ENCODE measurements at regions not wholly inside any gene's neighbourhood (a gene's known extent, or its start where the extent isn't known, plus 50 kb on each side); places are given as distances from the start of the nearest gene placed in this dataset.
A peak's percentile ranks its signal among the peaks of the same experiment; 100 is the strongest.

GRCh38 chr10:4717670-4718069 lies 108.3 kb upstream of the AKR1E2 start:
- H3K27ac ChIP-seq (ENCODE audit: low read depth, low read length), result no peak overlapping the region
- H3K9ac ChIP-seq (ENCODE audit: low read length in 5 of 5), result no peak overlapping the region
- no peaks in the 10 kb centered on the region for H3K36me3 ChIP-seq (ENCODE audit: control insufficient read depth in 5 of 5, insufficient read depth in 5 of 5, low read length in 5 of 5)
- H3K4me3 ChIP-seq (ENCODE audit: low read depth in 1 of 5, low read length in 5 of 5), result no peak overlapping the region
- H3K9me3 ChIP-seq (ENCODE audit: control insufficient read depth in 5 of 5, low read length in 5 of 5), result no peaks in the 10 kb centered on the region
- peaks cover 0 to 8% (median 0%) of the 10 kb centered on the region in 5 donors for H3K4me1 ChIP-seq (ENCODE audit: control insufficient read depth in 5 of 5, insufficient read depth in 5 of 5, low read length in 5 of 5)
- H3K27me3 ChIP-seq (ENCODE audit: control insufficient read depth in 5 of 5, insufficient read depth in 4 of 5, low read length in 5 of 5), result no peaks in the 10 kb centered on the region

- Histone ChIP-seq H3K27ac (ENCODE audit: low read depth, low read length) (no peak overlapping the region), H3K9me3 (ENCODE audit: control insufficient read depth in 5 of 5, low read length in 5 of 5) (no peaks in the 10 kb centered on the region), H3K4me3 (ENCODE audit: low read depth in 1 of 5, low read length in 5 of 5) (no peak overlapping the region), H3K27me3 (ENCODE audit: control insufficient read depth in 5 of 5, insufficient read depth in 4 of 5, low read length in 5 of 5) (no peaks in the 10 kb centered on the region), H3K9ac (ENCODE audit: low read length in 5 of 5) (no peak overlapping the region), H3K4me1 (ENCODE audit: control insufficient read depth in 5 of 5, insufficient read depth in 5 of 5, low read length in 5 of 5) (peaks cover 0 to 20% (median 0%) of the 10 kb centered on the region in 5 donors), H3K36me3 (ENCODE audit: control insufficient read depth in 5 of 5, insufficient read depth in 5 of 5, low read length in 5 of 5) (no peaks in the 10 kb centered on the region)
Measured at GRCh38 chr10:4710858-4711257, 115.1 kb upstream of the AKR1E2 start.

GRCh38 chr10:4708123-4708759 lies 117.8 kb upstream of the AKR1E2 start:
- no peaks in the 10 kb centered on the region for H3K36me3 ChIP-seq (ENCODE audit: control insufficient read depth in 5 of 5, insufficient read depth in 5 of 5, low read length in 5 of 5)
- peaks cover 0 to 26% (median 0%) of the 10 kb centered on the region in 5 donors for H3K4me1 ChIP-seq (ENCODE audit: control insufficient read depth in 5 of 5, insufficient read depth in 5 of 5, low read length in 5 of 5)
- H3K27me3 ChIP-seq (ENCODE audit: control insufficient read depth in 5 of 5, insufficient read depth in 4 of 5, low read length in 5 of 5), result no peaks in the 10 kb centered on the region
- H3K9ac ChIP-seq (ENCODE audit: low read length in 5 of 5), result no peak overlapping the region
- no peaks in the 10 kb centered on the region for H3K9me3 ChIP-seq (ENCODE audit: control insufficient read depth in 5 of 5, low read length in 5 of 5)
- no peak overlapping the region for H3K27ac ChIP-seq (ENCODE audit: low read depth, low read length)
- no peak overlapping the region for H3K4me3 ChIP-seq (ENCODE audit: low read depth in 1 of 5, low read length in 5 of 5)

GRCh38 chr10:4707221-4707620 lies 118.8 kb upstream of the AKR1E2 start:
- no peak overlapping the region for H3K9ac ChIP-seq (ENCODE audit: low read length in 5 of 5)
- no peaks in the 10 kb centered on the region for H3K9me3 ChIP-seq (ENCODE audit: control insufficient read depth in 5 of 5, low read length in 5 of 5)
- no peaks in the 10 kb centered on the region for H3K36me3 ChIP-seq (ENCODE audit: control insufficient read depth in 5 of 5, insufficient read depth in 5 of 5, low read length in 5 of 5)
- H3K4me1 ChIP-seq (ENCODE audit: control insufficient read depth in 5 of 5, insufficient read depth in 5 of 5, low read length in 5 of 5), result peaks cover 0 to 27% (median 0%) of the 10 kb centered on the region in 5 donors
- H3K27me3 ChIP-seq (ENCODE audit: control insufficient read depth in 5 of 5, insufficient read depth in 4 of 5, low read length in 5 of 5), result no peaks in the 10 kb centered on the region
- no peak overlapping the region for H3K4me3 ChIP-seq (ENCODE audit: low read depth in 1 of 5, low read length in 5 of 5)
- peak overlapping the region; percentile 45 for H3K27ac ChIP-seq (ENCODE audit: low read depth, low read length)

- Histone ChIP-seq H3K4me1 (ENCODE audit: control insufficient read depth in 5 of 5, insufficient read depth in 5 of 5, low read length in 5 of 5) (peaks cover 0 to 24% (median 0%) of the 10 kb centered on the region in 5 donors), H3K27me3 (ENCODE audit: control insufficient read depth in 5 of 5, insufficient read depth in 4 of 5, low read length in 5 of 5) (no peaks in the 10 kb centered on the region), H3K9me3 (ENCODE audit: control insufficient read depth in 5 of 5, low read length in 5 of 5) (no peaks in the 10 kb centered on the region), H3K36me3 (ENCODE audit: control insufficient read depth in 5 of 5, insufficient read depth in 5 of 5, low read length in 5 of 5) (no peaks in the 10 kb centered on the region), H3K27ac (ENCODE audit: low read depth, low read length) (peak overlapping the region; percentile 76), H3K9ac (ENCODE audit: low read length in 5 of 5) (no peak overlapping the region), H3K4me3 (ENCODE audit: low read depth in 1 of 5, low read length in 5 of 5) (no peak overlapping the region)
Measured at GRCh38 chr10:4704034-4704545, 121.9 kb upstream of the AKR1E2 start.

GRCh38 chr10:4701016-4701415 lies 125.0 kb upstream of the AKR1E2 start:
- H3K4me3 ChIP-seq (ENCODE audit: low read depth in 1 of 5, low read length in 5 of 5), result no peak overlapping the region
- peaks cover 0 to 21% (median 0%) of the 10 kb centered on the region in 5 donors for H3K4me1 ChIP-seq (ENCODE audit: control insufficient read depth in 5 of 5, insufficient read depth in 5 of 5, low read length in 5 of 5)
- no peaks in the 10 kb centered on the region for H3K27me3 ChIP-seq (ENCODE audit: control insufficient read depth in 5 of 5, insufficient read depth in 4 of 5, low read length in 5 of 5)
- no peak overlapping the region for H3K9ac ChIP-seq (ENCODE audit: low read length in 5 of 5)
- H3K36me3 ChIP-seq (ENCODE audit: control insufficient read depth in 5 of 5, insufficient read depth in 5 of 5, low read length in 5 of 5), result no peaks in the 10 kb centered on the region
- H3K27ac ChIP-seq (ENCODE audit: low read depth, low read length), result no peak overlapping the region
- H3K9me3 ChIP-seq (ENCODE audit: control insufficient read depth in 5 of 5, low read length in 5 of 5), result no peaks in the 10 kb centered on the region

GRCh38 chr10:4699950-4700730 lies 125.9 kb upstream of the AKR1E2 start:
- Histone ChIP-seq H3K9ac (ENCODE audit: low read length in 5 of 5) (no peak overlapping the region), H3K4me3 (ENCODE audit: low read depth in 1 of 5, low read length in 5 of 5) (no peak overlapping the region), H3K27ac (ENCODE audit: low read depth, low read length) (no peak overlapping the region), H3K36me3 (ENCODE audit: control insufficient read depth in 5 of 5, insufficient read depth in 5 of 5, low read length in 5 of 5) (no peaks in the 10 kb centered on the region), H3K9me3 (ENCODE audit: control insufficient read depth in 5 of 5, low read length in 5 of 5) (no peaks in the 10 kb centered on the region), H3K27me3 (ENCODE audit: control insufficient read depth in 5 of 5, insufficient read depth in 4 of 5, low read length in 5 of 5) (no peaks in the 10 kb centered on the region), H3K4me1 (ENCODE audit: control insufficient read depth in 5 of 5, insufficient read depth in 5 of 5, low read length in 5 of 5) (peaks cover 0 to 21% (median 0%) of the 10 kb centered on the region in 5 donors)

- H3K9ac ChIP-seq (ENCODE audit: low read length in 5 of 5), result no peak overlapping the region
- no peaks in the 10 kb centered on the region for H3K9me3 ChIP-seq (ENCODE audit: control insufficient read depth in 5 of 5, low read length in 5 of 5)
- H3K4me1 ChIP-seq (ENCODE audit: control insufficient read depth in 5 of 5, insufficient read depth in 5 of 5, low read length in 5 of 5), result peaks cover 0 to 16% (median 0%) of the 10 kb centered on the region in 5 donors
- H3K27me3 ChIP-seq (ENCODE audit: control insufficient read depth in 5 of 5, insufficient read depth in 4 of 5, low read length in 5 of 5), result no peaks in the 10 kb centered on the region
- no peak overlapping the region for H3K4me3 ChIP-seq (ENCODE audit: low read depth in 1 of 5, low read length in 5 of 5)
- no peaks in the 10 kb centered on the region for H3K36me3 ChIP-seq (ENCODE audit: control insufficient read depth in 5 of 5, insufficient read depth in 5 of 5, low read length in 5 of 5)
- no peak overlapping the region for H3K27ac ChIP-seq (ENCODE audit: low read depth, low read length)
Measured at GRCh38 chr10:4698075-4698474, 127.9 kb upstream of the AKR1E2 start.

- H3K9me3 ChIP-seq (ENCODE audit: control insufficient read depth in 5 of 5, low read length in 5 of 5), result no peaks in the 10 kb centered on the region
- H3K4me3 ChIP-seq (ENCODE audit: low read depth in 1 of 5, low read length in 5 of 5), result no peak overlapping the region
- no peak overlapping the region for H3K27ac ChIP-seq (ENCODE audit: low read depth, low read length)
- no peaks in the 10 kb centered on the region for H3K27me3 ChIP-seq (ENCODE audit: control insufficient read depth in 5 of 5, insufficient read depth in 4 of 5, low read length in 5 of 5)
- peaks cover 0 to 8% (median 0%) of the 10 kb centered on the region in 5 donors for H3K4me1 ChIP-seq (ENCODE audit: control insufficient read depth in 5 of 5, insufficient read depth in 5 of 5, low read length in 5 of 5)
- H3K9ac ChIP-seq (ENCODE audit: low read length in 5 of 5), result no peak overlapping the region
- no peaks in the 10 kb centered on the region for H3K36me3 ChIP-seq (ENCODE audit: control insufficient read depth in 5 of 5, insufficient read depth in 5 of 5, low read length in 5 of 5)
Measured at GRCh38 chr10:4696186-4696585, 129.8 kb upstream of the AKR1E2 start.

- Histone ChIP-seq H3K36me3 (ENCODE audit: control insufficient read depth in 5 of 5, insufficient read depth in 5 of 5, low read length in 5 of 5) (no peaks in the 10 kb centered on the region), H3K9ac (ENCODE audit: low read length in 5 of 5) (no peak overlapping the region), H3K27me3 (ENCODE audit: control insufficient read depth in 5 of 5, insufficient read depth in 4 of 5, low read length in 5 of 5) (no peaks in the 10 kb centered on the region), H3K27ac (ENCODE audit: low read depth, low read length) (no peak overlapping the region), H3K4me1 (ENCODE audit: control insufficient read depth in 5 of 5, insufficient read depth in 5 of 5, low read length in 5 of 5) (peaks cover 0 to 5% (median 0%) of the 10 kb centered on the region in 5 donors), H3K4me3 (ENCODE audit: low read depth in 1 of 5, low read length in 5 of 5) (no peak overlapping the region), H3K9me3 (ENCODE audit: control insufficient read depth in 5 of 5, low read length in 5 of 5) (peaks cover 0 to 4% (median 0%) of the 10 kb centered on the region in 5 donors)
Measured at GRCh38 chr10:4693967-4694366, 132.0 kb upstream of the AKR1E2 start.
